GM12874 (cell line): ENCODE measurements at regions not wholly inside any gene's neighbourhood (a gene's known extent, or its start where the extent isn't known, plus 50 kb on each side); places are given as distances from the start of the nearest gene placed in this dataset.

Experiments used
- TF ChIP-seq, protein P1 (sequence below): IDR thresholded peaks from 2 replicates; pipeline ENCODE4 v1.5.1; 2011; ENCODE audit warnings: low read depth, mild to moderate bottlenecking, control low read depth, low read length, moderate library complexity; ENCODE audit not compliant: insufficient read depth

DNA sequence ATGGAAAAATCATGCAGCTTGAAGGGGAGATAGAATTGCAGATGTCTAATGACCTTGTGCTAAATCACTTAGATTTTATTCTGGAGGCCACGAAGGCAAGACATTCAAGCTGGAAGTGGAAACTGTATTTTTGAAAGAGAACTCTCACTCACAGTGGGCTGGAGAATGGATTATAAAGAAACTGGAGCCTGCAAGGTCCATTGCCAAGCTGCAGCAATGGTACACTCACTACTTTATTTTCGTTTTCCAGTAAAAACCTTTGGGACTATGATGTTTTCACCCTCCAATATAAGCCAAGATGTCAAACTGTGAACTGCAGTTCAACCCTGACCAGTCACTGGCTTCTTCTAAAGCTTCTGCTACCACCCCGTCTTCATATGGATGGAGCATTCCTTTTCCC, 62.0 kb downstream of the SKIDA1 start:
- TF ChIP-seq, protein P1, sequence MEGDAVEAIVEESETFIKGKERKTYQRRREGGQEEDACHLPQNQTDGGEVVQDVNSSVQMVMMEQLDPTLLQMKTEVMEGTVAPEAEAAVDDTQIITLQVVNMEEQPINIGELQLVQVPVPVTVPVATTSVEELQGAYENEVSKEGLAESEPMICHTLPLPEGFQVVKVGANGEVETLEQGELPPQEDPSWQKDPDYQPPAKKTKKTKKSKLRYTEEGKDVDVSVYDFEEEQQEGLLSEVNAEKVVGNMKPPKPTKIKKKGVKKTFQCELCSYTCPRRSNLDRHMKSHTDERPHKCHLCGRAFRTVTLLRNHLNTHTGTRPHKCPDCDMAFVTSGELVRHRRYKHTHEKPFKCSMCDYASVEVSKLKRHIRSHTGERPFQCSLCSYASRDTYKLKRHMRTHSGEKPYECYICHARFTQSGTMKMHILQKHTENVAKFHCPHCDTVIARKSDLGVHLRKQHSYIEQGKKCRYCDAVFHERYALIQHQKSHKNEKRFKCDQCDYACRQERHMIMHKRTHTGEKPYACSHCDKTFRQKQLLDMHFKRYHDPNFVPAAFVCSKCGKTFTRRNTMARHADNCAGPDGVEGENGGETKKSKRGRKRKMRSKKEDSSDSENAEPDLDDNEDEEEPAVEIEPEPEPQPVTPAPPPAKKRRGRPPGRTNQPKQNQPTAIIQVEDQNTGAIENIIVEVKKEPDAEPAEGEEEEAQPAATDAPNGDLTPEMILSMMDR: no peak

DNA sequence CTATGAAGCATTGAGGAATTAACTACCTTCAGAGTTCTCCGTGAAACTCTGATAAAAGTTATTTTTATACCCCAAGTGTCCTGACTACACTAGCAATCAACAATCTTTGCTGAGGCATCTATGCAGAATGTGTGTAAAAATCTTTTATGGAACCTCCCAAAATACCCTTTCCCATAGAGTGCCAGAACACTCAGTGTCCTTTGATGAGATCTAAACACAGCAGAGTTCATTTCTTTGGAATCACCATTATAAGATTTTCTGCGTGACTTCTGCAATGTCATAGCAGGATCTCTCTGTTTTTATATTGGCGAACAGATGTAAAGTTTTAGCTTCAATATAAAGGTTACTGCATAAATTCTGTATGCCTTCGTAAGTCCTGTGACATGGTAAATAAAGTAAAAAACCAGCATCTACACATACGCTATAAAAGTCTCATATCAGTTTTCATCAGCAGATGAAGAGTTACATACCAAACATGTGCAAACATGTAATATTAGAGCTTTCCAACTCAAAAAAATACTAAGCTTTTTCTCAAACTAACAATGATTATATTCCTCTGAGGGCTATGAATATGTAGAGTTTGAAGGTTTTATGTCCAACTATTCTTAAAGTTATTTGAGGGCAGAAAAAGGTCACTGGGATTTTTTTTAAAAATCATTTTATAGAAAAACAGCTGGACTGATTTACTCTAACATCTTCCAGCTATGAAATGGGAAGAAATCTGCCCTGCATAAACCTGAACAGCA, 67.2 kb downstream of the SKIDA1 start:
- TF ChIP-seq, protein P1: no peak

DNA sequence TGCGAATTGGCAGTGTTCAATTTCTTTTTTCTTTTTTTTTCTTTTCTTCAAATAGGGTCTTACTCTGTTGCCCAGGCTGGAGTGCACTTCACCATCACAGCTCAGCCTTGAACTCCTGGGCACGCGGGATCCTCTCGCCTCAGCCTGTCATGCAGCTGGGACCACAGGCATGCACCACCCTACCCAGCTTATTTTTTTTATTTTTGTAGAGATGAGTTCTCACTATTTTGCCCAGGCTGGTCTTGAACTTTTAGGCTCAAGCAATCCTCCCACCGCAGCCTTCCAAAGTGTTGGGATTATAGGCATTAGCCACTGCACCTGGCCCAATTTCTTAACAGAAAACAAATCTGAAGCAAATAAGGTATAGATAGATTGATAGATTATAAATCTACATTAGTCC, 69.3 kb downstream of the SKIDA1 start:
- TF ChIP-seq, protein P1: no peak

DNA sequence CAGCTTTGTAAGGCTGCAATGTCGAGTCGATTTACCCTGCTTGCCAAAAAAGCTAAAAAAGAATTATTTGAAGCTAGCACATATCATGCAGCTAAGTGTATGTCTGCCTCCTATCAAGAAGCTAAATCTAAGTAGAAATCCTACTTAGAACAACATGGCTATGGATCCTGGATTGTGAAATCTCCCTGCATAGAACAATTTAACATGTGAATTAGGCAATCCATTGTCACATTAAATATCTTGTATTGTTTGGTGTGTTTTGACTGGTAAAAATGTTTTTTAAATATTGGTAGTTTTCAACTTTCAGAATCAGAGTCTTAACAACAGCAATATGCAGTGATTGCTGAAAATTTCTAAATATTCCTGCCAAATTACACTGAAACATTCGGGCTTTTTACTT, 73.3 kb downstream of the SKIDA1 start:
- TF ChIP-seq, protein P1: no peak

DNA sequence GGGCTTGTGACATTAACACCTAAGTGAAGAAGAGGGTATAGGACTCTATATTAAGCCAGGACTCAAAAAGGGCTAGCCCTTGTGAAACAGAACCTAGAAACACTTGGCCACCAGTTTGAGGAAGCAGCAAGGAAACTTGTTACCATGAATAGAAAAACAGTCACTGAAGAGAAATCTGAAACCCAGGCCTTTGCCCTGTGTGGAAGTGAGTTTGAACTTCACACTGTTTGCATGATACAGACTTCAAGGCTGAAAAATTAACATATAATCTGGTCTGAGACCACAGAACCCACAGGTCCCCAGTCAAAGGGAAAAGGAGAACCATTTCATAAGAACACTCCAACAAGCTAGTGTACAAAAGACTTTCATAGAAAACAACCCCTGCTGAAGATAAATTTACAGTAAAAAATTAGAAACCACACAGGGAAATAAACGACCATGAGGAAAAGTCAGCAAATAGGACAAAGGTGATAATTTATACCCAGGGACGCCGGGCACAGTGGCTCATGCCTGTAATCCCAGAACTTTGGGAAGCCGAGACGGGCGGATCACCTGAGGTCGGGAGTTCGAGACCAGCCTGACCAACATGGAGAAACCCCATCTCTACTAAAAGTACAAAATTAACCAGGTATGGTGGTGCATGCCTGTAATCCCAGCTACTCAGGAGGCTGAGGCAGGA, 76.1 kb downstream of the SKIDA1 start:
- TF ChIP-seq, protein P1: no peak

DNA sequence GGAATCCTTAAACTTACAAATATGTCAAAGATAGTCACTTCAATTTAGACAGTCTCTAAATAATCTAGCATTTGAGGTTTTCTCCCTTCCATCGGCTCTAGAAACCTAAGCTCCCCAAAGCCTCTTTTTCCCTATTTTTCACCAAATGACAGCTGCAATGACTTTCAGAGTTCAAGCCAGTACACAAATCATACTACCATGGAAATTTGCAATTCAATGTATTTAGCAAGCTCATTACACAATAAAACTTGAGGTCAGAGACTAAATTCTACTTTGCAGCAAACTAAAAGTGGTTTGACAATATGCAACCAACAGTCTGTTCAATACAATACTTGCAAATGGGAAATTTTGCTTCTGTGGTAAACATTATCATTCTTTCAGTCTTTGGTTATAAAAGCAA, 80.3 kb downstream of the SKIDA1 start:
- TF ChIP-seq, protein P1: no peak

DNA sequence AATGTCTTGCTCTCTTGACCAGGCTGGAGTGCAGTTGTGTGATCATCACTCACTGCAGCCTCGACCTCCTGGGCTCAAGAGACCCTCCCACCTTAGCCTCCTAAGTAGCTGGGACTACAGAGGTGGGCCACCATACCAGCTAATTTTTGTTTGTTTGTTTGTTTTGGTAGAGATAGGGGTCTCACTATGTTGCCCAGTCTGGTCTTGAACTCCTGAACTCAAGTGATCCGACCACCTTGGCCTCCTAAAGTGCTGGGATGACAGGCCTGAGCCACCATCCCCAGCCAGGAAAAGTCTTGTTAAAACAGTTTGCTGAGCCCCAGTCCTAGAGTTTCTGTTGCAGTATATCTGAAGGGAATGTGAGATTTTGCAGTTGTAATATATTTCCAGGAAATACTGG, 83.9 kb downstream of the SKIDA1 start:
- TF ChIP-seq, protein P1: no peak
